ENCODE measurements at regions not wholly inside any gene's neighbourhood (a gene's known extent, or its start where the extent isn't known, plus 50 kb on each side); places are given as distances from the start of the nearest gene placed in this dataset.

GRCh38 chr12:87783467-87783866 lies 245.7 kb downstream of the C12orf50 start:
- DNase-seq = no peak

- DNase-seq = no peak
Measured at GRCh38 chr12:87782838-87783237, 246.4 kb downstream of the C12orf50 start.

- DNase-seq = no peak
Measured at GRCh38 chr12:87779858-87780498, 249.2 kb downstream of the C12orf50 start.

GRCh38 chr12:87779016-87779415 lies 250.2 kb downstream of the C12orf50 start:
- DNase-seq = no peak

GRCh38 chr12:87778065-87778464 lies 251.1 kb downstream of the C12orf50 start:
- DNase-seq = no peak

GRCh38 chr12:87775784-87776183 lies 253.4 kb downstream of the C12orf50 start:
- DNase-seq = no peak

GRCh38 chr12:87775051-87775450 lies 254.2 kb downstream of the C12orf50 start:
- no peak for DNase-seq

GRCh38 chr12:87772401-87772800 lies 256.8 kb downstream of the C12orf50 start:
- DNase-seq = no peak

GRCh38 chr12:87768501-87769287 lies 260.5 kb downstream of the C12orf50 start:
- no peak for DNase-seq

- no peak for DNase-seq
Measured at GRCh38 chr12:87766044-87766443, 263.2 kb downstream of the C12orf50 start.

GRCh38 chr12:87760943-87761342 lies 268.3 kb downstream of the C12orf50 start:
- DNase-seq = no peak

- DNase-seq = no peak
Measured at GRCh38 chr12:87758271-87758670, 270.9 kb downstream of the C12orf50 start.

GRCh38 chr12:87756721-87757120 lies 272.5 kb downstream of the C12orf50 start:
- no peak for DNase-seq

- no peak for DNase-seq
Measured at GRCh38 chr12:87756111-87756510, 273.1 kb downstream of the C12orf50 start.

GRCh38 chr12:87728931-87729593 lies 300.1 kb downstream of the C12orf50 start:
- DNase-seq = no peak

- DNase-seq = no peak
Measured at GRCh38 chr12:87720967-87721366, 308.2 kb downstream of the C12orf50 start.

- DNase-seq = no peak
Measured at GRCh38 chr12:87704374-87704773, 324.8 kb downstream of the C12orf50 start.

GRCh38 chr12:87690236-87690810 lies 338.9 kb downstream of the C12orf50 start:
- DNase-seq = no peak

- no peak for DNase-seq
Measured at GRCh38 chr12:87689196-87689595, 340.0 kb downstream of the C12orf50 start.

GRCh38 chr12:87687362-87687761 lies 341.8 kb downstream of the C12orf50 start:
- DNase-seq = no peak

GRCh38 chr12:87685696-87686095 lies 343.5 kb downstream of the C12orf50 start:
- no peak for DNase-seq

- DNase-seq = no peak
Measured at GRCh38 chr12:87679251-87679650, 349.9 kb downstream of the C12orf50 start.

- no peak for DNase-seq
Measured at GRCh38 chr12:87678453-87678852, 350.7 kb downstream of the C12orf50 start.

- DNase-seq = no peak
Measured at GRCh38 chr12:87676731-87677130, 352.5 kb downstream of the C12orf50 start.
